GM19438 (cell line): ENCODE measurements at regions not wholly inside any gene's neighbourhood (a gene's known extent, or its start where the extent isn't known, plus 50 kb on each side); places are given as distances from the start of the nearest gene placed in this dataset.
"Not testable (repeated sequence)": the region's sequence is repeated elsewhere in the genome, so short reads cannot be mapped to it uniquely, and the experiment has no call there.

Source experiments
- ATAC-seq: cut with Tn5 transposase; IDR thresholded peaks from one replicate; pipeline ENCODE4 v1.9.1; 2021; ENCODE audit warnings: low read depth; ENCODE audit not compliant: unreplicated experiment

- no peak for ATAC-seq
Measured at GRCh38 chr9:71514344-71514975, 253.9 kb downstream of the CEMIP2 start.

DNA sequence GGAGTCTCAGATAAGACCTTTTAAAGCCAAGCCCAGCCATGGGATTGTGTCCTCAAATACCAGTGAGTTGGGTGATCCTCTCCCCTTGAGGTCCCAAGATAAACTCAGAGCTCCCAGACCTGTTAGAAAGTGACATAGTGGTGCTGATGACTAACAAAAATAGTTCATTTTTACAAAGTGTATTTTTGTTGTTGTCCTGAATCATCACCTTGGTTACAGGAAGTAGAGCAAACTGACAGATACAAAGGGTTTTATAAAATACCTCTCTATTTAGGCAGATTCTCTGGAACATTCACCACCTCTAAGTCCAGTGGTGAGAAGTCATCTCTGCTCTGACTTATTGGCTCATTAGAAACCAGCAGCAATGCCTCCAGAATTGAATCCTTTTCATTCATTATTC lies 259.3 kb downstream of the CEMIP2 start:
- ATAC-seq = no peak

- ATAC-seq = not testable (repeated sequence)
Measured at GRCh38 chr9:71508141-71508540, 260.2 kb downstream of the CEMIP2 start.

GRCh38 chr9:71506821-71507220 lies 261.5 kb downstream of the CEMIP2 start:
- ATAC-seq = no peak

DNA sequence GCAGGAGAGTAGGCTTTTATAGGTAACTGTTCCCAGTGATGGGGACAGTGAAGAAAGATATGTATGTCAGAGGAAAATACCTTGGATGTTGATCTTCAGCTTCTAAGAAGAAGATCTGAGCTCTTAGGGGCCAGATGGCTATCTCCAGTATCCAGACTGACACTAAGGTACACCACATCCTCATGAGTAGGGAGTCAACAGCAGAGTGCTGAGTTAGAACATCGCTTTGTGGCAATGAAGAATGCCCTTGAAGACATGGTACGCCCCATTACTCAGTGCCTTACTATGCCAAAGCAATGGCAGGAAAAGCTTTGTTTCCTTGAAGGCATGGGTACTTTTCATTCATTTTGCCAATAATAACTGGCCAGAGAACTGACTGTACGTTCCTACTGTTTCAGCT lies 263.7 kb downstream of the CEMIP2 start:
- ATAC-seq = no peak

GRCh38 chr9:71498691-71499090 lies 269.6 kb downstream of the CEMIP2 start:
- ATAC-seq = no peak

DNA sequence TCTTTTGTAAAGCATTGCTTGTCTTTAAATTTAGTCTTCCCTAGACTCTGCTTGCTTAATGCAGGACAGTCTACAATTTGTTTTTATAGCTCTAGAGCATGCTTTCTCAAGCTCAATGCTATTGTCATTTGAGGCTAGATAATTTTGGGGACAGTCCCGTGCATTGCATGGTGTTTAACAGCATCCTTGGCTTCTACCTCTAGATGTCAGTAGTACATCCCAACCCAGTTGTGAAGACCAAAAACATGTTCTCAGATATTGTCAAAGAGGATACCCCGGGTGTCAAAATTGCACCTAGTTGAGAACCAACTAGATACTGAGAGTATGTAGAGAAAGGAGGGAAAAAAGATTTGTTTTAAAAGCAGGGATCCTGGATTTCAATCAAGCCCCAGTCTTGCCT lies 277.5 kb downstream of the CEMIP2 start:
- ATAC-seq = no peak

DNA sequence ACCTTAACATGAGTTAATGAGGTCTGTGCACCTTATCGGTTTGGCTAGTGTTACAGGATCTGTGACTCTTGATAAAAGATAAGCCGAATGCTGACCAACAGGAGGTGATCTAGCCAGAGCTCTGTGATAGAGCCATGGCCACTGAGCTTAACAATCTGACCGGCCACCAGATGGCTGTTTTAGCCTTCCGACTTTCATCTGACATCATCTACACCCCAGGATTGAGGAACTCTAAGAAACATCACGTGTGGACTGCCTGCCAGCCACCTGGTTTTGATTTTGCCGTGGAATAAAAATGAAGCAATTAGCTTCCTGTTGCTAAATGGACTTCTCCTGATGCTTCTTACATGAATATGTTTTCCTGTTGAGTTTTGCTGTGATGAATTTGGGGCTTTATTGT lies 281.3 kb downstream of the CEMIP2 start:
- ATAC-seq = no peak

DNA sequence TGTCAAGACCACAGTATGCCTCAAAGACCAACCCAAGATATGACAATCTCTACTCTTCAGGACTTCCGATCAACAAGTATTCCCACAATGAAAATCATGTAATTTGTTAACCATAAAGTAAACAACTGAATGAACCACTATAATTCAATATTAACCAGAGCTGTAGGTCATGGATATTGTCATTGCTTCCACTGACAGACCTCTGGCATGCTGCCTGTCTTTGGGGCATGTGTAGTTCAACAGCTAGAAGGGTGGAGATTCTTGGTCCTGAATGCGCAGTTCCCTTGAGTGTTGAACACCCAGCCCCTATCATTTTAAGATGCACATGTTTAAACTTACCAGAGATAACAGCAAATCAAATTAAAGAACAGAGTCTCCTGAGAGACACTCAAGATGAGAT lies 283.0 kb downstream of the CEMIP2 start:
- ATAC-seq = no peak

DNA sequence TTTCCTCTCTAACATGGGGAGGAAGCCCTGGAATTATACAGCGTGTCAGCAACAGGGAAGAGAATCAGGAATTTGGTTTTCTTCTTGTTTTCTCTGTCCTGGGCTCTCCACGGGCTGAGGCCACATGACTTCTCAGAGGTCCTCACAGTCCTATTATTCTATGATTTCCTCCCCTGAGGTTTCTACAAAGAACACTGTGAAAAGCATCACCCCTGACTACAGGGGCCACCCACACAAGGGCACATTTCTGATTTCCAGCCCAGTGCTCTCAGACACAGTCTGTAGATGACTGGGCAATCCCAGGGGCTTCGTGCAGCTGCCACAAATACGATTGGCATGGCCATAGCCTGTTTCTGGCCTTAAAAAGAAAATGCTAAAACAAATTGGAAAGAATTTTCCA lies 284.9 kb downstream of the CEMIP2 start:
- no peak for ATAC-seq

DNA sequence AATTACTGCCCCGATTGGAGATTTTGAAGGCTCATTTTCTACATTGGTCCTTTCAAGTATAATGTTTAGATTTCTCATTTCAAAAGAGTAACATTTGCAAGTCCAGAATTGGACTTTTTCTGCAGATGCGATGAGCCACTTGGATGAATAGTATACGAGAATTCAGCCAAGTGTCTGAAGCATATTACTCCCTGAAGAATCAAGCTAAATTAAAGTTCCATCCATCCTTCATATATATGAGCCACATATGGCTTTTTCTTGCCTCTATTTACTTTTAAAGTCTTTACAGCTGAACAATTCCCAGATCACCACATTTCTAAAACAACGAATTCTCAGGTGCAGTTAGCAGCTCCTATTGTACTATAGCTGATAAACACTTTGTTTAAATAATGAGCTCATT lies 288.7 kb downstream of the CEMIP2 start:
- no peak for ATAC-seq

- ATAC-seq = no peak
Measured at GRCh38 chr9:71472400-71472799, 295.9 kb downstream of the CEMIP2 start.

DNA sequence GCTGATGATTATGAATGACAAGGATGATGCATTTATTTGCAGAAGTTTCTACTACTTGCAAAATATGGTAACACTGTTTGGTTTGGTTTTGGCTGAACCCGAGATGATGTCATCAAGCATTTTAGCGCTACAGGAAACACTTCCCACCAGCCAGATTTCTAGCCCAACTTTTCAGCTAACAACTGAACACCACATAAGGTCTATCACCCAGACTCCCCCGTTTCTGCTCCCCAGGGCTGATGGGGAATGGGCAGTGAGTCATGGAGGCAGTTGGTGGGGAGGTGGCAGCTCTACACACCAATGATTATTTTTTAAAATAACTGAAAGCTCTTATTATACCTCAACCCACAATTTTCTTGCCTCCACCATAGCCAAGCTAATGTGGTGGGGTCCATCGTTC lies 302.9 kb downstream of the CEMIP2 start:
- ATAC-seq = no peak

- no peak for ATAC-seq
Measured at GRCh38 chr9:71459082-71459481, 309.2 kb downstream of the CEMIP2 start.

GRCh38 chr9:71446473-71447411 lies 321.6 kb downstream of the CEMIP2 start:
- peak; percentile 83 for ATAC-seq

- no peak for ATAC-seq
Measured at GRCh38 chr9:71446106-71446472, 322.2 kb downstream of the CEMIP2 start.

- ATAC-seq = no peak
Measured at GRCh38 chr9:71442937-71443336, 321.5 kb upstream of the TRPM3 start.

DNA sequence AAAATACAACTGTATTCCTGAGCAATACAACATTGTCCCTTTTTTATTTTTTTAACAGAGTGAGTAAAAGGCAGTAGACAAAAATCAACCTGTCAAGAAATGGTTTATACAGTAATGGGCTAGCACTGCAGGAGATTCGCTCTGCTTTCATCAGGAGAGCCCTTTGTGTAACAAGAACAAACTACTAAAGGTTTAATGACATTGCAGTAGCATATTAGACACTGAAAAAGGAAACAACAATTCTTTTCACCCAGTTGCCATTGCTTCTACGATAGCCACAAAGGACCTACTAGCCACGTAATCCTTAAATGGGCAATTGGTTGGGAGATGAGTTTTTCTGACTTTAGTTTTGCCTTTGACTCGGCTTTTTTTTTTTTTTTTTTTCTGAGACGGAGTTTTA lies 319.8 kb upstream of the TRPM3 start:
- no peak for ATAC-seq

DNA sequence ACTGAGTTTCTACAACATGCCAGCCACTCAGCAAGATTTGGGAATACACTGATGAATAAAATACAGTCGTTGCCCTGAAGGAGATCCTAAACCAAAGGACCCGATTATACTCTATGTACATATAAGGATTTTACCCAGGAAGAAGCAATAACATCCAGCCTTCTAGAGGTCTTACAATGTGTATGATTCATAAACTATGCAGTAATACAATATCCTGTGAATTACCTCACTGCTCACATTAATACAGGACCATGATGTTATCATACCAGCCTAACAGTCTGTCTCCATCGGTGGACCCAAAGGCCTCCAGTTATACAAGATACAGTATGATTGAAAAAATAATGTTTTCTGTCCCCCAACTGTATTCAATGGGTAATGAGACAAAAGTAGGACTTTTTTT lies 310.5 kb upstream of the TRPM3 start:
- no peak for ATAC-seq

GRCh38 chr9:71407341-71407740 lies 285.9 kb upstream of the TRPM3 start:
- ATAC-seq = not testable (repeated sequence)

GRCh38 chr9:71403106-71403505 lies 281.7 kb upstream of the TRPM3 start:
- no peak for ATAC-seq

- no peak for ATAC-seq
Measured at GRCh38 chr9:71393005-71393404, 271.6 kb upstream of the TRPM3 start.
